ENCODE measurements at regions not wholly inside any gene's neighbourhood (a gene's known extent, or its start where the extent isn't known, plus 50 kb on each side); places are given as distances from the start of the nearest gene placed in this dataset.

GRCh38 chr7:80287400-80288174 is 153.0 kb downstream of the GNAI1 start:
- Histone ChIP-seq H3K4me1 (ENCODE audit: control insufficient read depth, insufficient read depth, low read length) (no peaks in the 10 kb centered on the region), H3K4me3 (ENCODE audit: low read depth, low read length) (no peak overlapping the region), H3K27ac (ENCODE audit: extremely low read depth, low read depth, low read length) (no peak overlapping the region), H3K9me3 (ENCODE audit: control insufficient read depth, insufficient read depth, low read depth, low read length) (no peaks in the 10 kb centered on the region), H3K36me3 (ENCODE audit: control insufficient read depth in 2 of 2, insufficient read depth in 1 of 2, low read length in 2 of 2) (no peaks in the 10 kb centered on the region)
- TF ChIP-seq BCL11B (tag by site-specific recombination; IDR thresholded peaks at IDR 0.05; ENCODE audit: low read depth) = no peak
- TF ChIP-seq ZNF776 (tag by site-specific recombination; IDR thresholded peaks at IDR 0.05; ENCODE audit: borderline replicate concordance) = no peak
- TF ChIP-seq ZNF174 (tag by site-specific recombination; IDR thresholded peaks at IDR 0.05) = no peak
- no peak for TF ChIP-seq ZNF629 (tag by site-specific recombination; IDR thresholded peaks at IDR 0.05)
- TF ChIP-seq ZNF596 (tag by site-specific recombination; IDR thresholded peaks at IDR 0.05) = no peak
- TF ChIP-seq ZNF664 (tag by site-specific recombination; IDR thresholded peaks at IDR 0.05) = no peak
- no peak for TF ChIP-seq PBX3 (CRISPR knock-in tag; IDR thresholded peaks at IDR 0.05)
- no peak for TF ChIP-seq RBAK (tag by site-specific recombination; IDR thresholded peaks at IDR 0.05)
- TF ChIP-seq ZNF398 (tag by site-specific recombination; IDR thresholded peaks at IDR 0.05) = no peak
- TF ChIP-seq ZNF335 (tag by site-specific recombination; conservative IDR thresholded peaks at IDR 0.05) = no peak
- no peak for TF ChIP-seq ZNF654 (tag by site-specific recombination; IDR thresholded peaks at IDR 0.05; ENCODE audit: low read depth)
- TF ChIP-seq OSR2 (tag by site-specific recombination; IDR thresholded peaks at IDR 0.05) = no peak
- TF ChIP-seq ZNF132 (tag by site-specific recombination; IDR thresholded peaks at IDR 0.05; ENCODE audit: borderline replicate concordance) = no peak
- ChIA-PET CTCF (interaction anchor here (0.6 to 0.8 kb wide), 4 partner anchors 10 to 228 kb away, joined by 3 read pairs; no protein-coding TSS in a partner anchor), POLR2A (no interaction called here)

- Histone ChIP-seq H3K36me3 (ENCODE audit: control insufficient read depth in 2 of 2, insufficient read depth in 1 of 2, low read length in 2 of 2) (no peaks in the 10 kb centered on the region), H3K27ac (ENCODE audit: extremely low read depth, low read depth, low read length) (no peak overlapping the region), H3K4me1 (ENCODE audit: control insufficient read depth, insufficient read depth, low read length) (no peaks in the 10 kb centered on the region), H3K9me3 (ENCODE audit: control insufficient read depth, insufficient read depth, low read depth, low read length) (no peaks in the 10 kb centered on the region), H3K4me3 (ENCODE audit: low read depth, low read length) (no peak overlapping the region)
- POLR2A ChIA-PET = no interaction called here
- CTCF ChIA-PET = interaction anchor here (0.6 kb wide), 2 partner anchors 92 to 122 kb away, joined by 3 to 5 read pairs; no protein-coding TSS in a partner anchor
- TF ChIP-seq ZNF37A (tag by site-specific recombination; IDR thresholded peaks at IDR 0.05) = no peak
- TF ChIP-seq ZNF707 (tag by site-specific recombination; IDR thresholded peaks at IDR 0.05) = no peak
- no peak for TF ChIP-seq ZNF416 (tag by site-specific recombination; IDR thresholded peaks at IDR 0.05)
- TF ChIP-seq ZNF121 (tag by site-specific recombination; IDR thresholded peaks at IDR 0.05) = no peak
- no peak for TF ChIP-seq ZNF18 (tag by site-specific recombination; IDR thresholded peaks at IDR 0.05)
- TF ChIP-seq PATZ1 (tag by site-specific recombination; IDR thresholded peaks at IDR 0.05) = no peak
- no peak for TF ChIP-seq SETDB1 (IDR thresholded peaks at IDR 0.05; ENCODE audit: insufficient read length, low read length)
- no peak for TF ChIP-seq ZNF600 (tag by site-specific recombination; IDR thresholded peaks at IDR 0.05)
- TF ChIP-seq ZNF658 (tag by site-specific recombination; IDR thresholded peaks at IDR 0.05) = no peak
Observed at GRCh38 chr7:80286611-80287010, 152.0 kb downstream of the GNAI1 start.

All from HEK293 (cell line).